IMR-90 (cell line): ENCODE measurements at regions not wholly inside any gene's neighbourhood (a gene's known extent, or its start where the extent isn't known, plus 50 kb on each side); places are given as distances from the start of the nearest gene placed in this dataset.

ENCODE experiments used
- BHLHE40 ChIP-seq: fragments of 150-350 bp; IDR thresholded peaks from 2 replicates; pipeline ENCODE4 v1.6.1; 2016; ENCODE audit warnings: mild to moderate bottlenecking, low read depth, low read length
- CEBPB ChIP-seq: IDR thresholded peaks from 2 replicates; pipeline ENCODE4 v1.6.1; 2012; ENCODE audit warnings: low read depth, low read length, improper control_type of control experiment
- MAZ ChIP-seq: IDR thresholded peaks from 2 replicates; pipeline ENCODE4 v1.6.1; 2012; ENCODE audit warnings: low read depth, mild to moderate bottlenecking, low read length, improper control_type of control experiment, moderate library complexity, borderline replicate concordance
- POLR2A ChIP-seq: IDR thresholded peaks from 2 replicates; pipeline ENCODE4 v1.6.1; 2012; ENCODE audit warnings: mild to moderate bottlenecking, low read depth, low read length
- TF ChIP-seq, protein P1 (sequence below): conservative IDR thresholded peaks from 2 replicates; pipeline ENCODE4 v1.5.1; 2012; ENCODE audit warnings: mild to moderate bottlenecking, low read depth, low read length, improper control_type of control experiment
- TF ChIP-seq, protein P2 (sequence below): fragments of 150-350 bp; IDR thresholded peaks from 2 replicates; pipeline ENCODE4 v1.6.1; 2017; ENCODE audit warnings: mild to moderate bottlenecking, antibody characterized with exemption, low read length, low read depth

DNA sequence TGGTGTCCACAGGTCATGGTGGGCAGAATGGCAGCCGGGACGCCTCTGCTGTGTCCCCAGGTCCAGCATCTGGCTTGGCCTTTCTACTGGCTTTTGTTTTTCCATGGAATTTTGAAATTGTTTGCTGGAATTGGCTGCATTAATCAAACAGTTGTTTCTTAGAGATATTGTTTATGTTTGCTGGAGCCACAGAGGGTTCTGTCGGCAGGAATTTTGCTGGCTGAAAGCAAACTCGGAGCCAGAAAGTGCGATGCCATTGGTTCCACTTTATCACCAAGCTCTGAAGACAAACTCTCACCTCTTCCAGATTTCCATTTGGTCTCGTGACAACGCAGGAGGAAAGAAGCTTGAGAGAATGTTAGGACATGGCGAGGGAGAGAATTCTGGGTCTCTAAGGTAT is 199.2 kb upstream of the COPS8 start:
- TF ChIP-seq POLR2A (no peak), BHLHE40 (no peak), CEBPB (no peak), MAZ (no peak)
- TF ChIP-seq, protein P1, sequence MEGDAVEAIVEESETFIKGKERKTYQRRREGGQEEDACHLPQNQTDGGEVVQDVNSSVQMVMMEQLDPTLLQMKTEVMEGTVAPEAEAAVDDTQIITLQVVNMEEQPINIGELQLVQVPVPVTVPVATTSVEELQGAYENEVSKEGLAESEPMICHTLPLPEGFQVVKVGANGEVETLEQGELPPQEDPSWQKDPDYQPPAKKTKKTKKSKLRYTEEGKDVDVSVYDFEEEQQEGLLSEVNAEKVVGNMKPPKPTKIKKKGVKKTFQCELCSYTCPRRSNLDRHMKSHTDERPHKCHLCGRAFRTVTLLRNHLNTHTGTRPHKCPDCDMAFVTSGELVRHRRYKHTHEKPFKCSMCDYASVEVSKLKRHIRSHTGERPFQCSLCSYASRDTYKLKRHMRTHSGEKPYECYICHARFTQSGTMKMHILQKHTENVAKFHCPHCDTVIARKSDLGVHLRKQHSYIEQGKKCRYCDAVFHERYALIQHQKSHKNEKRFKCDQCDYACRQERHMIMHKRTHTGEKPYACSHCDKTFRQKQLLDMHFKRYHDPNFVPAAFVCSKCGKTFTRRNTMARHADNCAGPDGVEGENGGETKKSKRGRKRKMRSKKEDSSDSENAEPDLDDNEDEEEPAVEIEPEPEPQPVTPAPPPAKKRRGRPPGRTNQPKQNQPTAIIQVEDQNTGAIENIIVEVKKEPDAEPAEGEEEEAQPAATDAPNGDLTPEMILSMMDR, result no peak
- TF ChIP-seq, protein P2, sequence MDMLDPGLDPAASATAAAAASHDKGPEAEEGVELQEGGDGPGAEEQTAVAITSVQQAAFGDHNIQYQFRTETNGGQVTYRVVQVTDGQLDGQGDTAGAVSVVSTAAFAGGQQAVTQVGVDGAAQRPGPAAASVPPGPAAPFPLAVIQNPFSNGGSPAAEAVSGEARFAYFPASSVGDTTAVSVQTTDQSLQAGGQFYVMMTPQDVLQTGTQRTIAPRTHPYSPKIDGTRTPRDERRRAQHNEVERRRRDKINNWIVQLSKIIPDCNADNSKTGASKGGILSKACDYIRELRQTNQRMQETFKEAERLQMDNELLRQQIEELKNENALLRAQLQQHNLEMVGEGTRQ, result no peak
